Parathyroid adenoma (tissue), 2 donors: ENCODE measurements at regions not wholly inside any gene's neighbourhood (a gene's known extent, or its start where the extent isn't known, plus 50 kb on each side); places are given as distances from the start of the nearest gene placed in this dataset.

Experiments
- H2AFZ ChIP-seq: fragments of 300-600 bp; sonication (generic); one replicate; pipeline ENCODE4 v1.7.0; 2017; ENCODE audit warnings: antibody characterized with exemption, mild to moderate bottlenecking
- H3K27ac ChIP-seq: fragments of 300-600 bp; sonication (generic); one replicate; pipeline ENCODE4 v1.7.0; 2017
- H3K27me3 ChIP-seq: fragments of 300-600 bp; sonication (generic); one replicate; pipeline ENCODE4 v1.7.0; 2017; ENCODE audit warnings: low read length; ENCODE audit not compliant: control insufficient read depth, insufficient read depth
- H3K36me3 ChIP-seq: fragments of 300-600 bp; sonication (generic); one replicate; pipeline ENCODE4 v1.7.0; 2017; ENCODE audit warnings: low read length; ENCODE audit not compliant: control insufficient read depth, insufficient read depth
- H3K4me1 ChIP-seq: fragments of 300-600 bp; sonication (generic); one replicate; pipeline ENCODE4 v1.7.0; 2017; ENCODE audit warnings: control low read depth
- H3K4me2 ChIP-seq: fragments of 300-600 bp; sonication (generic); one replicate; pipeline ENCODE4 v1.7.0; 2017; ENCODE audit warnings: low read length
- H3K4me3 ChIP-seq: fragments of 300-600 bp; sonication (generic); one replicate; pipeline ENCODE4 v1.7.0; 2017; ENCODE audit warnings: low read depth, low read length
- H3K79me2 ChIP-seq: fragments of 300-600 bp; sonication (generic); one replicate; pipeline ENCODE4 v1.7.0; 2017; ENCODE audit warnings: control low read depth
- H3K9ac ChIP-seq: fragments of 300-600 bp; sonication (generic); one replicate; pipeline ENCODE4 v1.7.0; 2017; ENCODE audit warnings: mild to moderate bottlenecking
- H3K9me3 ChIP-seq: fragments of 300-600 bp; sonication (generic); one replicate; pipeline ENCODE4 v1.7.0; 2017; ENCODE audit warnings: low read length; ENCODE audit not compliant: control insufficient read depth
- TF ChIP-seq, protein P1 (sequence below): fragments of 300-600 bp; sonication (generic); IDR thresholded peaks from one replicate; pipeline ENCODE4 v1.7.0; 2017; ENCODE audit warnings: antibody characterized with exemption, mild to moderate bottlenecking
- donor health status: primary hyperparathyroidism.

DNA sequence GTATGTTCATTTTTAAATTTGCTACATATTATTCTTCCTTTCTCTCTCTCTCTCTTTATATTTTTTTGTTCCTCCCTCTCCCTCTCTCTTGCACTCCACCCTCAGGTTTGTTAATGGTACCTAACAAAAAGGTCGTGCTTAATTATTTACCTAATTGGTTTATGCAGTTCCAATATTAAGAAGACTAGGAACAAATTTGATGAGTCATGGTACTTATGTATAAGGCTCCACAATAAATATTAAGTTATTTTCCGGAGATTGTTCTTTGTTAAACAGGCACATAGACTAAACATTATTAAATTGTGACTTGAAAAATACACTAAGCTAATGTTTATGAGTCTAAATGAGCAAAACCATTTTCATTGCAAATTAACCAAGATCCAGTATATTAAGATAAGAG, 1200.8 kb upstream of the ALCAM start:
- no peak overlapping the region for H3K4me3 ChIP-seq
- H3K36me3 ChIP-seq: no peaks in the 10 kb centered on the region
- no peaks in the 10 kb centered on the region for H3K4me1 ChIP-seq
- no peaks in the 10 kb centered on the region for H3K79me2 ChIP-seq
- TF ChIP-seq, protein P1, sequence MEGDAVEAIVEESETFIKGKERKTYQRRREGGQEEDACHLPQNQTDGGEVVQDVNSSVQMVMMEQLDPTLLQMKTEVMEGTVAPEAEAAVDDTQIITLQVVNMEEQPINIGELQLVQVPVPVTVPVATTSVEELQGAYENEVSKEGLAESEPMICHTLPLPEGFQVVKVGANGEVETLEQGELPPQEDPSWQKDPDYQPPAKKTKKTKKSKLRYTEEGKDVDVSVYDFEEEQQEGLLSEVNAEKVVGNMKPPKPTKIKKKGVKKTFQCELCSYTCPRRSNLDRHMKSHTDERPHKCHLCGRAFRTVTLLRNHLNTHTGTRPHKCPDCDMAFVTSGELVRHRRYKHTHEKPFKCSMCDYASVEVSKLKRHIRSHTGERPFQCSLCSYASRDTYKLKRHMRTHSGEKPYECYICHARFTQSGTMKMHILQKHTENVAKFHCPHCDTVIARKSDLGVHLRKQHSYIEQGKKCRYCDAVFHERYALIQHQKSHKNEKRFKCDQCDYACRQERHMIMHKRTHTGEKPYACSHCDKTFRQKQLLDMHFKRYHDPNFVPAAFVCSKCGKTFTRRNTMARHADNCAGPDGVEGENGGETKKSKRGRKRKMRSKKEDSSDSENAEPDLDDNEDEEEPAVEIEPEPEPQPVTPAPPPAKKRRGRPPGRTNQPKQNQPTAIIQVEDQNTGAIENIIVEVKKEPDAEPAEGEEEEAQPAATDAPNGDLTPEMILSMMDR: no peak
- H3K27me3 ChIP-seq: no peaks in the 10 kb centered on the region
- H3K9me3 ChIP-seq: no peaks in the 10 kb centered on the region
- no peak overlapping the region for H3K9ac ChIP-seq
- H2AFZ ChIP-seq: no peak overlapping the region
- no peak overlapping the region for H3K4me2 ChIP-seq
- H3K27ac ChIP-seq: no peak overlapping the region

GRCh38 chr3:104168386-104168785, 1198.3 kb upstream of the ALCAM start:
- H3K27ac ChIP-seq: no peak overlapping the region
- H3K27me3 ChIP-seq: no peaks in the 10 kb centered on the region
- no peaks in the 10 kb centered on the region for H3K79me2 ChIP-seq
- no peak overlapping the region for H3K9ac ChIP-seq
- H2AFZ ChIP-seq: no peak overlapping the region
- no peak overlapping the region for H3K4me2 ChIP-seq
- no peaks in the 10 kb centered on the region for H3K9me3 ChIP-seq
- H3K4me1 ChIP-seq: no peaks in the 10 kb centered on the region
- no peak overlapping the region for H3K4me3 ChIP-seq
- TF ChIP-seq, protein P1: no peak
- no peaks in the 10 kb centered on the region for H3K36me3 ChIP-seq

- H3K79me2 ChIP-seq: no peaks in the 10 kb centered on the region
- H3K9me3 ChIP-seq: no peaks in the 10 kb centered on the region
- TF ChIP-seq, protein P1: no peak
- H3K4me1 ChIP-seq: no peaks in the 10 kb centered on the region
- no peaks in the 10 kb centered on the region for H3K27me3 ChIP-seq
- no peak overlapping the region for H3K27ac ChIP-seq
- no peaks in the 10 kb centered on the region for H3K36me3 ChIP-seq
- no peak overlapping the region for H3K4me2 ChIP-seq
- no peak overlapping the region for H2AFZ ChIP-seq
- no peak overlapping the region for H3K9ac ChIP-seq
- H3K4me3 ChIP-seq: no peak overlapping the region
These were observed 1191.0 kb upstream of the ALCAM start for GRCh38 chr3:104175696-104176095.

DNA sequence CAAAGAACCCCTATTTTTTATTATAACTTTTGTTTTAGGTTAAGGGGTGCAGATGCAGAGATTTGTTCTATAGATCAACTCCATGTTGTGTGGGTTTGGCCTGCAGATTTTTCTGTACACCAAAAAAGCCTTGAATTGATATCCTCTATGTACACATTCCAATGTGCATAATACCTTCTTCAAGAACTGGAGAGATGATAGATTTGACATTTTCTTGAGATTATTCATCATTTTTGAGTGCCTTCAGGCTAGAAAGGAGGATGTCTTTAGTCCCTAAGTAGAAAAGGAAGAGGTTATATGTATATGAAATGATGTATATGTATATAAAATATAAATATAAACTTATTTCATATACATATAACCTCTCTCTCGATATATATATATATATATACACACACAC, 1190.0 kb upstream of the ALCAM start:
- TF ChIP-seq, protein P1: no peak
- Histone ChIP-seq H2AFZ (no peak overlapping the region), H3K27me3 (no peaks in the 10 kb centered on the region), H3K27ac (no peak overlapping the region), H3K79me2 (no peaks in the 10 kb centered on the region), H3K9me3 (no peaks in the 10 kb centered on the region), H3K4me2 (no peak overlapping the region), H3K4me1 (no peaks in the 10 kb centered on the region), H3K36me3 (no peaks in the 10 kb centered on the region), H3K9ac (no peak overlapping the region), H3K4me3 (no peak overlapping the region)

DNA sequence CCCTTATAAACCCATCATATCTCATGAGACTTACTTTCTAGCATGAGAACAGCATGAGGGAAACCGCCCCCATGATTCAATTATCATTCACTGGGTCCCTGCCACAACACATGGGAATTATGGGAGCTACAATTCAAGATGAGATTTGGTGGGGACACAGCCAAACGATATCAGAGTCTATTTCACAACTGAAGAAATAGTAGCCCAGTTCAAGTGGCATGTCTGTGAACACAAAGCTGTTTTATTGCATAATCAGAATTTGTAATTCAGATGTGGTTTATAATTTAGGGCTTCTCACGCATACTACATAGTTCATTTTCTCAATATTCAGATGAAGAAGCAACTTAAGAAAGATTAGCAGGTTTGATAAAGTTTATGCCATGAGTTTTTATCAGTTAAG, 1188.0 kb upstream of the ALCAM start:
- TF ChIP-seq, protein P1: no peak
- no peaks in the 10 kb centered on the region for H3K9me3 ChIP-seq
- no peak overlapping the region for H3K4me2 ChIP-seq
- H3K36me3 ChIP-seq: no peaks in the 10 kb centered on the region
- no peaks in the 10 kb centered on the region for H3K27me3 ChIP-seq
- H3K4me1 ChIP-seq: no peaks in the 10 kb centered on the region
- no peak overlapping the region for H3K9ac ChIP-seq
- H3K4me3 ChIP-seq: no peak overlapping the region
- no peak overlapping the region for H2AFZ ChIP-seq
- H3K27ac ChIP-seq: no peak overlapping the region
- no peaks in the 10 kb centered on the region for H3K79me2 ChIP-seq
